OCI-LY1 (cell line): ENCODE measurements at regions not wholly inside any gene's neighbourhood (a gene's known extent, or its start where the extent isn't known, plus 50 kb on each side); places are given as distances from the start of the nearest gene placed in this dataset.

Source experiments
- H2AFZ ChIP-seq: fragments of 200-600 bp; sonication (generic), shearing (Covaris generic); 2 replicates; pipeline ENCODE4 v1.6.0; 2014; ENCODE audit warnings: antibody characterized with exemption, mild to moderate bottlenecking, low read length
- H3F3A ChIP-seq: fragments of 200-600 bp; sonication (generic), shearing (Covaris generic); 2 replicates; pipeline ENCODE4 v1.6.0; 2014; ENCODE audit warnings: mild to moderate bottlenecking, antibody characterized with exemption, low read length, moderate library complexity; ENCODE audit not compliant: insufficient read depth
- H3K27ac ChIP-seq: fragments of 200-600 bp; sonication (generic); 2 replicates; pipeline ENCODE4 v1.5.1; 2014; ENCODE audit warnings: low read length, mixed run types, mild to moderate bottlenecking, low read depth; ENCODE audit not compliant: poor library complexity, severe bottlenecking
- H3K27me3 ChIP-seq: fragments of 200-600 bp; sonication (generic); 2 replicates; pipeline ENCODE4 v1.6.0; 2014; ENCODE audit warnings: antibody characterized with exemption, mild to moderate bottlenecking, low read length, moderate library complexity; ENCODE audit not compliant: insufficient read depth
- H3K36me3 ChIP-seq: fragments of 200-600 bp; sonication (generic); 2 replicates; pipeline ENCODE4 v1.6.1; 2014; ENCODE audit warnings: mild to moderate bottlenecking, antibody characterized with exemption, low read length, moderate library complexity, mixed read lengths; ENCODE audit not compliant: insufficient read depth
- H3K4me1 ChIP-seq: fragments of 200-600 bp; sonication (generic); 2 replicates; pipeline ENCODE4 v1.5.1; 2014; ENCODE audit warnings: mild to moderate bottlenecking, low read length, moderate library complexity; ENCODE audit not compliant: insufficient read depth, severe bottlenecking
- H3K4me2 ChIP-seq: fragments of 200-600 bp; sonication (generic), shearing (Covaris generic); 2 replicates; pipeline ENCODE4 v1.6.1; 2014; ENCODE audit warnings: low read length
- H3K4me3 ChIP-seq: fragments of 200-600 bp; sonication (generic); 2 replicates; pipeline ENCODE4 v1.5.1; 2014; ENCODE audit warnings: low read length, low read depth, mild to moderate bottlenecking, mixed read lengths; ENCODE audit not compliant: poor library complexity, severe bottlenecking
- H3K79me2 ChIP-seq: fragments of 200-600 bp; shearing (Covaris generic); 2 replicates; pipeline ENCODE4 v1.6.1; 2016; ENCODE audit warnings: mixed run types, low read length, mixed read lengths; ENCODE audit not compliant: insufficient read depth
- H3K9ac ChIP-seq: fragments of 200-600 bp; sonication (generic), shearing (Covaris generic); 2 replicates; pipeline ENCODE4 v1.6.1; 2014; ENCODE audit warnings: mild to moderate bottlenecking, low read length, mixed read lengths
- H3K9me2 ChIP-seq: fragments of 200-600 bp; sonication (generic), shearing (Covaris generic); 2 replicates; pipeline ENCODE4 v1.6.1; 2014; ENCODE audit warnings: low read depth, mild to moderate bottlenecking, low read length, mixed read lengths
- H3K9me3 ChIP-seq: fragments of 200-600 bp; shearing (Covaris generic); 2 replicates; pipeline ENCODE4 v1.6.1; 2014; ENCODE audit warnings: low read length, mixed read lengths
- H4K20me1 ChIP-seq: fragments of 200-600 bp; sonication (generic), shearing (Covaris generic); 2 replicates; pipeline ENCODE4 v1.6.0; 2016; ENCODE audit warnings: mild to moderate bottlenecking, low read length; ENCODE audit not compliant: insufficient read depth
- CTCF ChIP-seq: fragments of 200-600 bp; sonication (generic), shearing (Covaris generic); IDR thresholded peaks from 2 replicates; pipeline ENCODE4 v1.5.1; 2017; ENCODE audit warnings: mild to moderate bottlenecking, antibody characterized with exemption, low read length, moderate library complexity, mixed read lengths
- EZH2 ChIP-seq: fragments of 200-600 bp; sonication (generic), shearing (Covaris generic); IDR thresholded peaks from 2 replicates; pipeline ENCODE4 v1.8.0; 2017; ENCODE audit warnings: borderline replicate concordance, mixed run types, mild to moderate bottlenecking, antibody characterized with exemption, low read length, moderate library complexity, mixed read lengths

GRCh38 chr2:217372794-217373193 is 512.9 kb upstream of the TNP1 start:
- no peaks in the 10 kb centered on the region for H3K27me3 ChIP-seq
- no peak overlapping the region for H3K4me3 ChIP-seq
- H3F3A ChIP-seq: no peaks in the 10 kb centered on the region
- H3K9me3 ChIP-seq: no peaks in the 10 kb centered on the region
- H3K9me2 ChIP-seq: no peaks in the 10 kb centered on the region
- H3K4me2 ChIP-seq: no peak overlapping the region
- no peak for TF ChIP-seq EZH2
- no peak for TF ChIP-seq CTCF
- no peaks in the 10 kb centered on the region for H4K20me1 ChIP-seq
- no peaks in the 10 kb centered on the region for H3K79me2 ChIP-seq
- H3K36me3 ChIP-seq: no peaks in the 10 kb centered on the region
- no peak overlapping the region for H2AFZ ChIP-seq
- no peak overlapping the region for H3K9ac ChIP-seq
- no peaks in the 10 kb centered on the region for H3K4me1 ChIP-seq
- no peak overlapping the region for H3K27ac ChIP-seq

- no peak overlapping the region for H3K27ac ChIP-seq
- no peak overlapping the region for H3K4me2 ChIP-seq
- no peaks in the 10 kb centered on the region for H3K27me3 ChIP-seq
- TF ChIP-seq EZH2 (no peak), CTCF (no peak)
- no peak overlapping the region for H3K9ac ChIP-seq
- H2AFZ ChIP-seq: no peak overlapping the region
- H3K4me1 ChIP-seq: no peaks in the 10 kb centered on the region
- H3K9me3 ChIP-seq: no peaks in the 10 kb centered on the region
- H4K20me1 ChIP-seq: no peaks in the 10 kb centered on the region
- H3K9me2 ChIP-seq: no peaks in the 10 kb centered on the region
- H3K79me2 ChIP-seq: no peaks in the 10 kb centered on the region
- H3F3A ChIP-seq: no peaks in the 10 kb centered on the region
- no peak overlapping the region for H3K4me3 ChIP-seq
- H3K36me3 ChIP-seq: no peaks in the 10 kb centered on the region
Measured at GRCh38 chr2:217371781-217372213, 511.9 kb upstream of the TNP1 start.

DNA sequence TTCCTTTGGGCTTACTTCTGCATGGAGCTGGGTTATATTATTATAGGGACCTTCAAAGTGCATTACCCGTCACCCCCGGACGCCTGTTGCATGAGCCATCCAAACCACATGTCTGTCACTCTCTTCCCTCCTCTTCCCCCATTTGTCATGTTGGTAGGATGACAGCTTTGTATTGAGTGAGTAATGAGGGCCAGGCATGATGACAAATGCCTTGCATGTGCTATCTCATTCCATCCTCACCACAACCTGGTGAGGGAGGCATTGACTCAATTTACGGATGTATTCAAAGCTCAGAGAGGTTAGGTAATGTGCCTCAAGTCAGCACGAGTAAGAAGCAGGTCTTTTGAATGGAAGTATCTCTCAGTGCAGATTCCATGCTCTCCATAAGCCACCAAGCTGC is 510.5 kb upstream of the TNP1 start:
- Histone ChIP-seq H3K9ac (no peak overlapping the region), H3K9me3 (no peaks in the 10 kb centered on the region), H3K4me2 (no peak overlapping the region), H3K79me2 (no peaks in the 10 kb centered on the region), H3K9me2 (no peaks in the 10 kb centered on the region), H3K36me3 (no peaks in the 10 kb centered on the region), H3K4me1 (no peaks in the 10 kb centered on the region), H3K27ac (no peak overlapping the region), H2AFZ (no peak overlapping the region), H3K27me3 (no peaks in the 10 kb centered on the region), H3F3A (no peaks in the 10 kb centered on the region), H3K4me3 (no peak overlapping the region), H4K20me1 (no peaks in the 10 kb centered on the region)
- TF ChIP-seq CTCF (no peak), EZH2 (no peak)
